ENCODE measurements at regions not wholly inside any gene's neighbourhood (a gene's known extent, or its start where the extent isn't known, plus 50 kb on each side); places are given as distances from the start of the nearest gene placed in this dataset.

DNA sequence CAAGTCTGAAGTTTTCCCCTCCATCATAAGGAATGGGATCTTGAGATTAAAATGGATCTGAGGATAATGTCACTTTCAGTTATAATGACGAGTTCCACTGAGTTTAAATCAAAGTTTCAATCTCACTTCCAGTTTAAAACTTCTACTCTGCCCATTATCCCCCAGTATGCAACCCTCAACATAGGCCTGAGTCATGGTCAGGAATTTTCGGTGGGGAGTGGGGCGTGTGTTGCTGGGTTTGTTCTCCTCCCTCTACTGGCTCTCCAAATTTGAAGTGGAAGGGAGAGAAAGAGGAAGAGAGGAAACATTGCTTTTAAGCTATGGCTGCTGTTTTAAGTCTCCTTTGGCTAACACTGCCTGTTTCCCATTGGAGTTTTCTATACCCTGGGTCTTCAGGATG, 152.9 kb downstream of the TM2D1 start:
- Histone ChIP-seq H3K4me1 (ENCODE audit: control insufficient read depth in 1 of 2, insufficient read depth in 2 of 2, low read depth in 1 of 2, low read length in 1 of 2) (peaks cover 0 to 7% of the 10 kb centered on the region in 2 experiments; a peak in 2 of 4 replicates), H3K9me2 (no peaks in the 10 kb centered on the region), H3K4me3 (ENCODE audit: low read depth in 2 of 2, low read length in 1 of 2) (no peak overlapping the region), H3K9me3 (no peaks in the 10 kb centered on the region), H4K20me1 (ENCODE audit: insufficient read depth) (no peaks in the 10 kb centered on the region), H3K79me2 (ENCODE audit: insufficient read depth) (no peaks in the 10 kb centered on the region), H3K27ac (ENCODE audit: low read depth in 2 of 2, low read length in 1 of 2) (no peak overlapping the region), H3F3A (replicated peaks; ENCODE audit: insufficient read depth) (no peaks in the 10 kb centered on the region), H3K9ac (no peak overlapping the region), H2AFZ (ENCODE audit: low read depth) (no peak overlapping the region), H3K4me2 (no peak overlapping the region), H3K36me3 (replicated peaks in 1 of 2; ENCODE audit: control insufficient read depth in 1 of 2, insufficient read depth in 2 of 2, low read length in 1 of 2) (no peaks in the 10 kb centered on the region), H3K27me3 (ENCODE audit: insufficient read depth) (no peaks in the 10 kb centered on the region)
- 62% methylated on average over 3 of the region's 3 CpGs for WGBS (ENCODE audit: low lambda C conversion rate)
- no peak for TF ChIP-seq SIN3A (IDR thresholded peaks at IDR 0.05; ENCODE audit: borderline replicate concordance, low read depth, low read length)
- TF ChIP-seq MEF2A (IDR thresholded peaks at IDR 0.05; ENCODE audit: borderline replicate concordance, low read depth): no peak
- TF ChIP-seq TAF1 (IDR thresholded peaks at IDR 0.05; ENCODE audit: borderline replicate concordance, low read depth, low read length): no peak
- TF ChIP-seq, protein P1, sequence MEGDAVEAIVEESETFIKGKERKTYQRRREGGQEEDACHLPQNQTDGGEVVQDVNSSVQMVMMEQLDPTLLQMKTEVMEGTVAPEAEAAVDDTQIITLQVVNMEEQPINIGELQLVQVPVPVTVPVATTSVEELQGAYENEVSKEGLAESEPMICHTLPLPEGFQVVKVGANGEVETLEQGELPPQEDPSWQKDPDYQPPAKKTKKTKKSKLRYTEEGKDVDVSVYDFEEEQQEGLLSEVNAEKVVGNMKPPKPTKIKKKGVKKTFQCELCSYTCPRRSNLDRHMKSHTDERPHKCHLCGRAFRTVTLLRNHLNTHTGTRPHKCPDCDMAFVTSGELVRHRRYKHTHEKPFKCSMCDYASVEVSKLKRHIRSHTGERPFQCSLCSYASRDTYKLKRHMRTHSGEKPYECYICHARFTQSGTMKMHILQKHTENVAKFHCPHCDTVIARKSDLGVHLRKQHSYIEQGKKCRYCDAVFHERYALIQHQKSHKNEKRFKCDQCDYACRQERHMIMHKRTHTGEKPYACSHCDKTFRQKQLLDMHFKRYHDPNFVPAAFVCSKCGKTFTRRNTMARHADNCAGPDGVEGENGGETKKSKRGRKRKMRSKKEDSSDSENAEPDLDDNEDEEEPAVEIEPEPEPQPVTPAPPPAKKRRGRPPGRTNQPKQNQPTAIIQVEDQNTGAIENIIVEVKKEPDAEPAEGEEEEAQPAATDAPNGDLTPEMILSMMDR (IDR thresholded peaks at IDR 0.05): no peak
- no peak for TF ChIP-seq YY1 (IDR thresholded peaks at IDR 0.05; ENCODE audit: low read depth)
- TF ChIP-seq, protein P2, sequence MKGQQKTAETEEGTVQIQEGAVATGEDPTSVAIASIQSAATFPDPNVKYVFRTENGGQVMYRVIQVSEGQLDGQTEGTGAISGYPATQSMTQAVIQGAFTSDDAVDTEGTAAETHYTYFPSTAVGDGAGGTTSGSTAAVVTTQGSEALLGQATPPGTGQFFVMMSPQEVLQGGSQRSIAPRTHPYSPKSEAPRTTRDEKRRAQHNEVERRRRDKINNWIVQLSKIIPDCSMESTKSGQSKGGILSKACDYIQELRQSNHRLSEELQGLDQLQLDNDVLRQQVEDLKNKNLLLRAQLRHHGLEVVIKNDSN (IDR thresholded peaks at IDR 0.05; ENCODE audit: borderline replicate concordance, low read depth): no peak
- no peak for TF ChIP-seq FOSL2 (IDR thresholded peaks at IDR 0.05; ENCODE audit: borderline replicate concordance, low read depth)
- no peak for TF ChIP-seq TEAD4 (IDR thresholded peaks at IDR 0.05; ENCODE audit: borderline replicate concordance, insufficient read depth)
- TF ChIP-seq TCF12 (IDR thresholded peaks at IDR 0.05): no peak
- no peak for TF ChIP-seq NRF1 (IDR thresholded peaks at IDR 0.05; ENCODE audit: low read depth, low read length)
- TF ChIP-seq ELF1 (IDR thresholded peaks at IDR 0.05): no peak
- no peak for DNase-seq
- ChIA-PET CTCF (interaction anchor here (4.1 kb wide), 1 partner anchor 17 kb away, joined by 17 read pairs; no protein-coding TSS in a partner anchor), POLR2A (no interaction called here)

DNA sequence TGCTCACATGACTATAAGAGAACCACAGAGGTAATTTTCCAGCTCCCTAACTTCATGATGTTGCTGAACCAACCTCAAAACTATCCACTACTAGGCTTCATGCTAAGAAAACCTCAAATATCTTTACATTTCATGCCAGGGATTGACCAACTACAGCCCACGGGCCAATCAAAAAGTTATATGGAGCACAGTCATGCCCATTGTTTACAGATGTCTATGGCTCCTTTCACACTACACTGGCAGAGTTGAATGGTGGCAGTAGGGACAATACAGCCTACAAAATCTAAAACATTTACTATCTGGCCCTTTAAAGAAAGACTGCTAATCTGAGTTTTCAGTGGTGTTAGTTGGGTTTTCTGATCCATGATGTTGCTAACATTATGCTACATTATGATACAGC, 154.8 kb downstream of the TM2D1 start:
- no peak overlapping the region for H3K4me3 ChIP-seq (ENCODE audit: low read depth in 2 of 2, low read length in 1 of 2)
- no peak overlapping the region for H3K9ac ChIP-seq
- no peak for TF ChIP-seq RAD21 (IDR thresholded peaks at IDR 0.05; ENCODE audit: low read length)
- no peak for TF ChIP-seq GABPA (IDR thresholded peaks at IDR 0.05; ENCODE audit: low read depth)
- TF ChIP-seq TAF1 (IDR thresholded peaks at IDR 0.05; ENCODE audit: borderline replicate concordance, low read depth, low read length): no peak
- no peak for TF ChIP-seq RCOR1 (IDR thresholded peaks at IDR 0.05; ENCODE audit: low read length)
- TF ChIP-seq NRF1 (IDR thresholded peaks at IDR 0.05; ENCODE audit: low read depth, low read length): no peak
- TF ChIP-seq CHD2 (IDR thresholded peaks at IDR 0.05; ENCODE audit: low read length, partially characterized antibody): no peak
- no peak for TF ChIP-seq FOXJ3 (CRISPR knock-in tag; IDR thresholded peaks at IDR 0.05)
- TF ChIP-seq, protein P3, sequence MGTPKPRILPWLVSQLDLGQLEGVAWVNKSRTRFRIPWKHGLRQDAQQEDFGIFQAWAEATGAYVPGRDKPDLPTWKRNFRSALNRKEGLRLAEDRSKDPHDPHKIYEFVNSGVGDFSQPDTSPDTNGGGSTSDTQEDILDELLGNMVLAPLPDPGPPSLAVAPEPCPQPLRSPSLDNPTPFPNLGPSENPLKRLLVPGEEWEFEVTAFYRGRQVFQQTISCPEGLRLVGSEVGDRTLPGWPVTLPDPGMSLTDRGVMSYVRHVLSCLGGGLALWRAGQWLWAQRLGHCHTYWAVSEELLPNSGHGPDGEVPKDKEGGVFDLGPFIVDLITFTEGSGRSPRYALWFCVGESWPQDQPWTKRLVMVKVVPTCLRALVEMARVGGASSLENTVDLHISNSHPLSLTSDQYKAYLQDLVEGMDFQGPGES (IDR thresholded peaks at IDR 0.05; ENCODE audit: low read depth, low read length): no peak
- TF ChIP-seq, protein P2 (IDR thresholded peaks at IDR 0.05; ENCODE audit: borderline replicate concordance, low read depth): no peak
- TF ChIP-seq TCF12 (IDR thresholded peaks at IDR 0.05): no peak
- H3K4me2 ChIP-seq: no peak overlapping the region
- no peak overlapping the region for H2AFZ ChIP-seq (ENCODE audit: low read depth)
- no peaks in the 10 kb centered on the region for H3F3A ChIP-seq (replicated peaks; ENCODE audit: insufficient read depth)
- H3K27me3 ChIP-seq (ENCODE audit: insufficient read depth): no peaks in the 10 kb centered on the region
- no peak for DNase-seq
- H3K36me3 ChIP-seq (replicated peaks in 1 of 2; ENCODE audit: control insufficient read depth in 1 of 2, insufficient read depth in 2 of 2, low read length in 1 of 2): no peaks in the 10 kb centered on the region
- H4K20me1 ChIP-seq (ENCODE audit: insufficient read depth): no peaks in the 10 kb centered on the region
- no peaks in the 10 kb centered on the region for H3K9me3 ChIP-seq
- H3K79me2 ChIP-seq (ENCODE audit: insufficient read depth): no peaks in the 10 kb centered on the region
- H3K9me2 ChIP-seq: no peaks in the 10 kb centered on the region
- peaks cover 0 to 7% of the 10 kb centered on the region in 2 experiments; a peak in 2 of 4 replicates for H3K4me1 ChIP-seq (ENCODE audit: control insufficient read depth in 1 of 2, insufficient read depth in 2 of 2, low read depth in 1 of 2, low read length in 1 of 2)
- POLR2A ChIA-PET: interaction anchor here (0.7 kb wide), 1 partner anchor 197 kb away, joined by 3 read pairs; no protein-coding TSS in a partner anchor
- CTCF ChIA-PET: interaction anchor here (0.6 to 4.1 kb wide), 2 partner anchors 19 to 122 kb away, joined by 3 to 17 read pairs; no protein-coding TSS in a partner anchor
- no peak overlapping the region; a peak in 1 of 4 replicates for H3K27ac ChIP-seq (ENCODE audit: low read depth in 2 of 2, low read length in 1 of 2)
- 44% methylated on average over 1 of the region's 1 CpG for WGBS (ENCODE audit: low lambda C conversion rate)
